NCI-H2227 (cell line): ENCODE measurements at regions not wholly inside any gene's neighbourhood (a gene's known extent, or its start where the extent isn't known, plus 50 kb on each side); places are given as distances from the start of the nearest gene placed in this dataset.

ENCODE experiments used
- DNase-seq: peaks from one replicate; lab custom pipeline; 2025; ENCODE audit not compliant: unreplicated experiment; lab: John Stamatoyannopoulos, UW

DNA sequence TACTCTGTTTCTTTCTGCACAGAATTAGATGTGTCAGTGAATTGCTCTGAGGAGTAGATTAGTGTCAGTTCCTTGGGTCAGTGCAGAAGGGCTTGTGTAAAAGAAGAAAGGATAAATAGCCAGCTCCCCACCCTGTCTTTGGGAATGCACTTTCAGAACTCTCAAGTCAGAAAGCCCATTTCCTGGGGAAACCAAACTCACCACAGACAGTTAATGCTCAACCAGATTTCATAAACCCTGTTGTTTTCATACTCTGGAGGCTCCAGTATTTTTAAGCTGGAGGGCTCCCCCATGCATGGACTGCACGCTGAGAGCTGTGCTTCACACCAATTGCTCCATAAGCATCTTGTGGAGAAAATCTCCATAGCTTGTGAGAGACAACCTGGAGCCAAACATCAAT, 449.7 kb downstream of the CDH26 start:
- no peak for DNase-seq

DNA sequence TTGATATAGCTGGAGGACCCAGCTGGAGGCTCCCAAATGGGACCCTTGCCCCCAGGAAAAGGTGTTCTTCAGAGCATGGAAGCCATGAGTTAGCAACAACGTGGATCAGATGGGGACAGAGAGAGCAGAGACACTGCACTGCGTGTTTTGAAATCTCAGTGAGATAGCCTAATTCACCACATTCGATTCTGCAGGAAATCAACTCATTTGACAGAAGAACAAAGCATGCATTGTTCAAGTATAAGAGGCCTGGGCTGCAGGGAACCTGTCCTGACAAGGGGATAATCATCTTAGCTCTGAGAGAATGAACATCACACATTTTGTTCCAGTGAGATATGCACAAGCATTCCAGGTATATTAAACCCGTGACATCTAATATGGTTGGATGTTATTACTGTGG, 450.2 kb downstream of the CDH26 start:
- DNase-seq = no peak

DNA sequence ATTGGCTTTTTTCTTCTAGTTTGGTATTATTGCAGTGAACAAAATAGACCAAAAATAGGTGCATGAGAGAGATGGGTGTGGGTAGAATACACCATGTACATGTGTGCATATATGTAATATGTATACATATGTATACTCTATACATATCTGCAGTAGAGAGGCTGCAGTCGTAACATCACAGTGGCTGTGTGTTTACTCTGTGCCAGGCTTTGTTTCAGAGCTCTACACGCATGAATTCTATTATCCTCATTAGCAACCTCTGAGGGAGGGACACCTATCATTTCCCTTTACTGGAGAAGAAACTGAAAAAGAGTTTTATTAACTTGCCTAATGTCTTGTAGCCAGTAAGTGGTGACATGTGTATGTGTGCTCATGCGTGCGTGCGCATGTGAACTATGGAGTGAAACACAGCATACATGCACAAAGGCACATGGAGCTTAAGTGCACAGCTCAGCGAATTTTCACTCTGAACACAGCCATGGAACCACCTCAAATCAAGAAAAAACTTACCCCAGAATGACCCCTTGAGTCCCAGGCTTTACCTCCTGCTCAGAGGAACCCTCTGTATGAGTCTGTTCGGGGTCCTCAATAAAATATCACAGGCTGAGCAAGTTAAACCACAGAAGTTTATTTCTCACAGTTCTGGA, 452.5 kb downstream of the CDH26 start:
- DNase-seq = no peak

DNA sequence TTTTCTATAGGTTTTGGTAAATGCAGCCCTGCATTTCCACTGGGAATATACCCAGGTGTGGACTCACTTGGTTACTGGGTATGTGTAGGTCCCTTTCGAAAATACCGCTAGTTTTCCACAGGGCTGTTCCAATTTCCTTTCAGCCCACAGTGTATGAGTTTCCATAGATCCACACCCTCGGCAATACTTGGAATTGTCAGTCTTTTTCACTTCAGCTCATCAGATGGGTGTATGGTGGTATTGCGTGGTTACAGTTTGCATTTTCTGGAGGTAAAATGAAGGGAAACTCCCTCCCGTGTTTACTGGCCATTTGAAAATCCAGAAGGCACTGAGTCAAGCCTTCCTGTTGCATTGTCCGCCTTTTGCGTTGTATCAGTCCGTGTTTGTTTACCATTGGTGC, 453.6 kb downstream of the CDH26 start:
- no peak for DNase-seq

DNA sequence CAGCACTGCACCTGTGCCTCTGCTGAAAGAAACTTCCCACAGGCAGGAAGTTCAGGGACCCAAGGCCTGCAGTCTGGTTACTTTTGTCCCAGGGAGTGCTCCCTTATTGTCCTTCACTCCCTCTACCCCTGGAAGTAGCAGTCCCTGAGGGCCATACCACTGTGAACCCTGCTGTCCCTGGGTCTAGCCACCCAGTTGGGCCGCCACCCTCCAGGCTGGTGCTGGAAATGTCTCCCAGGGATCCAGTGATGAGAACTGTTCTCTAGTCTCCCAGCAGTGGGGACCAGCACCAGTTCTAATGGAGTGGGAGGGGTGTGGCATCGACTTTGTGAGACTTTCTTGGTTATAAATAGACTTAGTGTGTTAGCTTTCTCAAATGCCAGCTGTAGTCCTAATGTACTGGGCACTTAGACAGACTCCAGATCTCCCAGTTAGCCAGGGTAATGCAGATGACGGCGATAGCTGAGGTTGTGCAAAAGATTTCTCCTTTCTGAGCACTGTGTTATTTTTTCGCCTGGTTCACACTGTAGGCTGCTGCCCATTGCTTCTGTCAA, 462.5 kb downstream of the CDH26 start:
- no peak for DNase-seq

DNA sequence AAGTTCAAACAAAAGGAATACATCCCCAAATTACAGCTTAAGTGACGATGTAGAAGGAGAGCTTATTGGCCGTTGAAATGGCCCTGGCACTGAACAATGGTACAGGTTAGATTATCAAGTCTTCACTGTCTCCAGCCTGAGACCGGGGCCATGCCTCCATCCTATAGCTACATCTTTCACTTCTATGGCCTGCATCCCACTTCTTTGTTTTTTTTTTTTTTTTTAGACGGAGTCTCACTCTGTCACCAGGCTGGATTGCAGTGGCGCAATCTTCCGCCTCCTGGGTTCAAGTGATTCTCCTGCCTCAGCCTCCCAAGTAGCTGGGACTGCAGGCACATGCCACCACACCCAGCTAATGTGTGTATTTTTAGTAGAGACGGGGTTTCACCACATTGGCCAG, 464.6 kb downstream of the CDH26 start:
- no peak for DNase-seq

DNA sequence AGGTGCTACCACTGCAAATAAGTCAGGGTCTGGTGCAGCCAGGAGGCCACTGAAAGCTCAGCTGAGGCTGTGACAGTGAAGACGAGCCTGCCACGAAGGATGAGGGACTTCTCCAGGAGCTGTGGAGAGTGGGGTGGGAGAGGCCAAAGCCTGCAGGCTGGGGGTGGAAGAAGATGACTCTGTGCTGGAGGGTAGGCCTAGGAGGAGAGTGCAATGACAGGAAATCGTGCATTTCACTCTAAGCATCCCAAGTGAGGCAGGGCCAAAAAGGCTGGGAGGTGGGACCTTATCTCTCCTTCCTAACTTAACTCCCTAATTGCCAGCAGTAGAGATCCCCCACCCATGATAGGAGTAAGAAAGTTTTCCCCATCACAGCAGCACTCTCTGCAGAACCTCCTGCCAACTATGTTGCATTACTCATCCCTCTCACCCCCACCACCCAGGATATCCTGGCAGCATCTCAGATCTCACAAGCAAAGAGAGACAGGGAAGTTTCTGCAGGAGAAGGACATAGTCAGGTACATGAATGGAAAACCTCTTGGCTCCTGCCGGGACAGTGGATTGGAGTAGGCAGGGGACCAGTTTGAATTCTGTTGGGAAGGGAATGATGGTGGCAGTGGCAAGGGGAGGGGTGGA, 466.2 kb downstream of the CDH26 start:
- DNase-seq = no peak

DNA sequence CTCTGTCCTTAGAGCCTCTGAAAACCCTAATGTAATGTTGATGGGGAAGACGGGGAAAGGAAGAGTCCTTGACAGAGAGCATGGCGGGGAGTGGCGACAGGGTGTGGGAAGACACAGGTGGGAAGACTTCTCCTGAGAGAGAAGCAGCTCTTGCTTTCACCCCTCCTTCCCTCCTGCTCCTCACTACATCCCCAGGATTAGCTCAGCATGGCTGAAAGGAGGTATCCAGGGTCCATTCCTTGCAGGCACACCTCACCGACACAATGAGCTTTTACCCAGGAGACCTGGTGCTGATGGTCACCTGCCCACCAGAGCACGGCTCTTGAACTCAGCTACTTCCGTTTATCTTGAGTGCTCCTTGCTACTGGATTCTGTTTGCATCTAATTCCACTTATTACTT, 469.3 kb downstream of the CDH26 start:
- DNase-seq = no peak

DNA sequence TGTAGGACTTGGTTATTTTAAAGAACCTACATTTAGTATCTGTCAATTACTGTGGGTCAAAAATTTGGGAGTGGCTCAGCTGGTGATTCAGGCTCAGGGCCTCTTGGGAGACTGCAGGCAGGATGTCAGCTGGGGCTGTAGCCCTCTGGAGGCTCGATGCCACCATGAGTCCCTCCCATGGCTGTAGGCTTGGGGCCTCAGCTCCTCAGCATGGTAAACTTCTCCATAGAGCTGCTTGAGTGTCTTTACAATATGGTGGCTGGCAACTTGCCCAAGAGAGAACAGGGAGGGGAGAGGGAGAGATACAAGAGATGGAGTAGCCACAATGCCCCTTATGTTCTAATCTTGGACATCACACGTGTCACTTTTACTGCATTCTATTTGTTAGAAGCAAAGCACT, 470.4 kb downstream of the CDH26 start:
- DNase-seq = no peak

DNA sequence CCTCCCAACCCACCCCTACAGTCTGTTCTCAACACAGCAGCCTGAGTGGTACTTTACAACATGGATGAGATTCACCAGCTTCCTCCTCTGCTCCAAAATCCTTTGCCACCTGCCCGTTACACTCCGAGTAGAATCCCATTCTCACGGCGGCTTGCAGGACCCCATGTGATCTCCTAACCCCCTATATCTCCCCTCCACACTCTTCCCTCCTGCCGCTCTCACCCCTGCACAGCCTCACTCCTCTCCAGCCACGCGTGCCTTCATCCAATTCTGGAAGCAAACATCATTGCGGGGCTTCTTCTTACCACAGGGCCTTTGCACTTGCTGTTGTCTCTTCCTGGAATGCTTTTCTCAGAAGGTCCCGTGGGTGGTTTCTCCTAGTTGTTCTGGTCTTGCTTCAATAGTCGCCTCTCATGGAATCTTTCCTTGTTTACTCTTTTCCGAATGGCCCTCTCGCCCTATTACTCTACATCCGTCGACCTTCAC, 472.3 kb downstream of the CDH26 start:
- DNase-seq = no peak

DNA sequence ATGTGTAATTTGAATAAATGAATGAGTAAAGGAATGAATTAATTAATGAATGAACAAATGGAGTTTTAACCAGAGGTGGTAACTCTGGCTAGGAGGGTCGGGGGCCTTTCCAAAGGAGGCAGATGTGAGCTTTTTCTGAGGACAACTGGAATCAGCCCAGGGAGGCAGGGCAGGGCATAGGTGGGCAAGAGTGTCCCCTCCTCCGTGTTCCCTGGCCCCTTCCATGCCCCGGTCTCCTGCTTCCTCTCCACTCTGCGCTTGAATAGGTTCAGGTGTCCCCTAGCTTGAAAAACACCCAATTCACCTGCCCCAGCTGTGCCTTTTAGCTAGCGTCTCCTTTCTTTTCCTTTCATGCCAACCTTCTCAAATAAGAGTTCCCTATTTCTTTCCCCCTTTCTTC, 473.1 kb downstream of the CDH26 start:
- DNase-seq = no peak

DNA sequence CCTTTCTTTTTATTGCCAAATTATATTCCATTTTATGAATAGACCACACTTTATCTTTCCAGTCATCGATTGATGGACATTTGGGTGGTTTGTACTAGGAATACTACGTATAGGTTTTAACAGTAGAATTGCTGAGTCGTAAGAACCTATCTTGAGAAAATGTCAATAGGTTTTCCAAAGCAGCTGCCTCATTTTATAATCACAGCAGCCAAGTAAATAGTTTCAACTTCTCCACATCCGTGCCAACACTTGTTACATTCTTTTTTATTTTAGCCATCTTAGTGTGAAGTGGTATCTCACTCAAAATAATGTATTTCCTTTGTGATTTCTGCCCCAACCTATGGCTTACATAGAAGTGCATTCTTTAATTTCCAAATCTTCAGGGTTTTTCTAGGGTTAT, 479.2 kb downstream of the CDH26 start:
- DNase-seq = no peak

DNA sequence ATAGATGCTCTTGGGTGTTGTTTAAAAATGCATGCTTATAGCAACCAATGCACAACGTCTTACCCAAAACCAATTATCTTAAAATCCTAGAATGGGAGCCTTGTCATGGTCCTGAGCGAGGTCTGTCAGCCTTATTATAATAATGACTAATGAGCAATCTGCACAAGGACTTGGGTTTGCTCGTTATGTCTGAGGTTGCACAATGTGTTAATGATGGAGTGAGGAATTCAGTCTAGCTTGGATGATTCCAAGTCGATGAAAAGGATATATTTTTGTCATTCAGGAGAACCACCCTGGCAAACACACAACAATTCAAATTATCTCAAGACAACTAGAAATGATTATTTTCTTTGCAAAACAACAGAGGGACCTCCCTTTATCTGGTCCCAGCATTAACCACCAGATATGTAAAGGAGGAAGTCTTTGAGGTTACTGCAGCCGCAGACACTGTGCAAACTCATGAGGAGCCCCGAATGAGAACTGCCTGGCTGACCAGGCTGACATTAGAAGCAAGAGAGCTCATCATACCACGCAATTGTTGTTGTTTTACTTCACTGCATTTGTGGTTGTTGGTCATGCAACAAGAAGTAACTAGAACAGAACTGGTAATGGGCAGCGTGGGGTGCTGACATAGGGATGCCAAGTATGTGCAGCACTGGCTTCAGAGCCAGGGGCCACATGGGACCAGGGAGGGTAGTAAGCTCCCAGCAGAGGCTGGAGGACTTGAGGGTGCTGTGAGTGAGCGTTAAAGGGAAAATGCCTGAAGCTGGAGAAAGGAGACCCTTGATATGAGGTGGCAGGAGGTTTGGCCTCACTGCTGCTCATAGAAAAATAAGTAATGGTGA, 488.3 kb downstream of the CDH26 start:
- DNase-seq = no peak

DNA sequence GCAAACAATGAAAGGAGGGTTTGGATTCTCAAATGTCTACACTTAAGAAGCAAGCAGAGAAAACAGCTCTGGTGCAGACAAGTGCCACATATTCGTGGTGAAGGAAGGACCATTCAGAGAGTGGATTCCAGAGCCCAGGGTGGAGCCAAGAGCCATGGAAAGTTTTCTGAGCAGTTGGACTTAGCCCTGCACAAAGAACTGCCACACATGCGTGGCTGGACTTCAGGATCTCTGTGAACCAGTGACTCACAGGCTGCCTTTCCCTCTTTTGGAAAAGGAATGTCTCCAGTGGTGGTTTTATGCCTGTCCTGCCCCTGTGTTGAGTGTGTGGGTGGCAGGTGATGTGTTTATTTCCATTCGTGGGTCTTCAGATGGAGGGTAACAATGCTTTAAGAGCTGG, 489.5 kb downstream of the CDH26 start:
- DNase-seq = no peak

DNA sequence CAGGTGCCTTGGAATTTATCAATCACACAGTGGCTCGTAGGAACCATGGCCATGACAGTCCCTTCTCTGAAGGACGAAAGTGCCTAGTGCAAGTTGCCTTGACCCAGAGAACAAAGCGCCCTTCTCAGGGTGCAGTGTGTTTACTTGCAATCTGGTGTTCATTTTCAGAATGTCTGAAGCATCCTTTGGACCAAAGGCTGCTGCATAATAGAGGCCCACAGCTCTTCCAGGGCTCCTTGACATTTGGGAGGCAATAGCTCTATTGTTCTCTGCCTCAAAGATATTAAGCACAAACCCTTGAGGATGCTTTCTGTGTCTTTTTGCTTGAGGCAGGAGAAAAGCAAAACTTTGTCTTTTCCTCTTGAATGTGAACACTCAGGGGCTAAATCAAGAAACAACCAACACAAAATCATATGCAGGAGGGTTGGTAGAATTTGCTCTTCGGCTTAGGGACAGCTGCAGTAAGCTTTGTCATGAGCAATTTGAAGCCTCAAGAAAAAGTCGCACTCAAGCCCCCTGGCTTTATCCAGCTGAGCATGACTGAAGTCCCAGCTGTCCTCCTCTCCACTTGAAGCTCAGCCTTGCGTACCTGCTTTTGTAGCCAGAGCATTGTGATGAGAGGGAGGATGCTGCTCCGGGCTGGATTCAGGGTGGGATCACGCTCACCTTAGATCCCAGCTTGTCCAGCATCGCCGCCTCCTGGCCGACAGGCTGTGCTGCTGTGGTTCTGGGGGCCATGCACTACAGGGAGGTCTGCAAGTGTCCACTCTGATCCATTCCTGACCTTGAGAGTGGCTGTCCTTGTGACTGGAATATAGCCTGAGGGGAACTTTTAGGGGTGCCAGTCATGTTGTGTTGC, 495.4 kb downstream of the CDH26 start:
- DNase-seq = no peak

DNA sequence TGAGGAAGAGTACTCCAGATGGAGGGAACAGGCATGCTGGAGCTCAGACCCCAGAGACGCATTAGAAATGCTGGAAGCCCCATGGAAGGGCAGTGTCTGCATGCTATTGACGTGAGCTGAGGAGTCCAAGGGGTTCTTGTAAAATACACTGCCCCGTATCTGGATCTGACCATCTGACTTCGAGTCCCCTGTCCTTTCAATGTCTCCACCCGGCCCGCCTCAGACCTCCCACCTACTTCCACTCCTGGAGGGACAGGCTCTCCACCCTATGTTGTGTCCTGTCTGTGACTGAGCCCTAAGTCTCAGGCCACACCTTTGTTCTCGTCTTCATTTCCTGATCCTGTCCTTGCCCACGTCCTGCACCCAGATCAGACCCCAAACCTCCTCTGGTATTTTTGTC, 496.3 kb downstream of the CDH26 start:
- no peak for DNase-seq

DNA sequence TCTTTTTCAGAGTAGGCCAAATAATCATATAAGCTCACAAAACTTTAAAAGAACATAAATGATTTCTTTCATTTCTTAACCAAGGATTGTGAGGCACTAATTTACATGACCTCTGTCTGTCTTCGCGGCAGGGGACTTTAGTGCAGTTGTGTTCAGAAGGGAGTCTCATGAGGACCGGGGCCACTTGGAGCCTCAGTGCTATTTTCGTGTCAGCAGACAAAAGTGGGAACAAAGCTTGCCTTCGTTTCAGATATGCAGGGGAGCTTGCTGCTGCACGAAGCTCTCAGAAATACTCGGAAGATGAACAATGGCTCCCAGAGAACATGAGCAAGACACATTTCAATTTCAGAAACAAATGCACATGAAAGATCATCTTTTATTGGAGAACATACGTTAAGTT, 497.0 kb downstream of the CDH26 start:
- DNase-seq = no peak

DNA sequence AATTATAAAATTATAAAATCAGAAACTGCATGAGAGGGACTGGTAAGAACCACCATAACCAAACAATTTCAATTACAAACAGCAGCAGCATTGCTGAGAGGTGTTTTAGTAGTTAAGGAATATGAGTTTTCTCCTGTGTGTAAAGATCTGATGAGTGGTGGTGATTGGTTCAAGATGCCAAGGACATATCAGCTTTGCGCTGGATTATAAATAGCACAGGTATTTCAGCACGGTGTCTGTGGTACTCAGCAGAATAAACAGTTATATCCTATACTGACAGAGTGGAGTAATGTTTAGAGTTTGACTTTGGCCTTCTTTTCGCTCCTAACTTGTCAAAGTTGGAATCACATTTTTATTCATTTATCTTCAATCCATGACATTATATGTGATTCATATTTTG, 501.0 kb downstream of the CDH26 start:
- DNase-seq = no peak

DNA sequence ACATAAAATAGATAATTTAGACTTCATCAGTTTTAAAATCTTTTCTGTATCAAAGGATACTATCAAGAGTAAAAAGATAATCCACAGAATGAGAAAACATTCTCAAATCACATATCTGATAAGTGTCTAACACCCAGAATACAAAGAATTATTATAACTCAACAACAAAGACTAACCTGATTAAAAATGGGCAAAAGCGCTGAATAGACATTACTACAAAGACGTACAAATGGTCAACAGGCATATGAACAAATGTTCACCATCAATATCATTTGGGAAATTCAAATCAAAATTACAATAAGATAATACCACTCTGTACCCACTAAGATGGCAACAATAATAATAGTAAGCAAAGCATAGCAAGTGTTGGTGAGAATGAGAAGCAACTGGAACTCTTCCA, 503.8 kb downstream of the CDH26 start:
- DNase-seq = no peak

DNA sequence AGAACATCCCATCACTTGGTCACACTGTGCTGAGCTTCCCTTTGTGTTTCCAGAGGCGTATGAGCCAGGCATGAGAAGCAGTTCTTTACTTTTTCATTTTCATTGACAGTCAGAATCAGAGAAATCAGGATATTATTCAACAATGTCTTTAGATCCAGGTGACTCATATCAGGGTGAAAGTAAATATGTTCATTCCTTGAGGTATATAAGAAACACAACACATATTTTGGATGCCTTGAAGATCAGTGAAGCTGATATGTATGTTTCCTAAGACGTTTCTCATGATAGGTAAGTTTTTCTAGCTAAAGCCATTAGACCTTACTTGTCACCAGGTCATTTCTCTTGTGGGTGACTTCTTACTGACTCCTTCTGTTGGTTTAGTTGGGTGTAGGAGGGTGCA, 505.6 kb downstream of the CDH26 start:
- no peak for DNase-seq

DNA sequence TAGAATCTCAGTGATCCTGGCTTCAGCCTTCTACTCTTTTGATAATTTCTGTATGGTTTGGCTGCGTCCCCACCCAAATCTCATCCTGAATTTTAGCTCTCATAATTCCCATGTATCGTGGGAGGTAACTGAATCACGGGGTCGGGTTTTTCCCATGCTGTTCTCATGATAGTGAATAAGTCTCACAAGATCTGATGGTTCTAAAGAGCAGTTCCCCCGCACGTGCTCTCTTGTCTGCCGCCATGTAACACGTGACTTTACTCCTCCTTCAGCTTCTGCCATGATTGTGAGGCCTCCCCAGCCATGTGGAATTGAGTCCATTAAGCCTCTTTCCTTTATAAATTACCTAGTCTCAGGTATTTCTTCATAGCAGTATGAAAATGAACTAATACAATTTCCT, 507.2 kb downstream of the CDH26 start:
- DNase-seq = no peak
